ENCODE measurements at regions not wholly inside any gene's neighbourhood (a gene's known extent, or its start where the extent isn't known, plus 50 kb on each side); places are given as distances from the start of the nearest gene placed in this dataset.

GRCh38 chr12:87406926-87407325, 622.3 kb downstream of the C12orf50 start:
- no peak for TF ChIP-seq POLR2A (IDR thresholded peaks at IDR 0.05)
- TF ChIP-seq POLR2AphosphoS5 (IDR thresholded peaks at IDR 0.05): no peak
- TF ChIP-seq CTCF (IDR thresholded peaks at IDR 0.05): no peak
- TF ChIP-seq EP300 (IDR thresholded peaks at IDR 0.05; ENCODE audit: low read depth): no peak

Data from transverse colon (tissue), 4 donors.